C4-2B (cell line): ENCODE measurements at regions not wholly inside any gene's neighbourhood (a gene's known extent, or its start where the extent isn't known, plus 50 kb on each side); places are given as distances from the start of the nearest gene placed in this dataset.

Experiments used
- CTCF ChIP-seq: fragments of 450-650 bp; conservative IDR thresholded peaks from 2 replicates; pipeline ENCODE4 v1.5.1; 2017; ENCODE audit warnings: mild to moderate bottlenecking
- ZFX ChIP-seq: fragments of 450-650 bp; IDR thresholded peaks from 2 replicates; pipeline ENCODE4 v1.6.1; 2017

- TF ChIP-seq CTCF = no peak
- TF ChIP-seq ZFX = no peak
Measured at GRCh38 chr7:26584326-26584725, 280.1 kb downstream of the SKAP2 start.
